NT2/D1 (cell line): ENCODE measurements at regions not wholly inside any gene's neighbourhood (a gene's known extent, or its start where the extent isn't known, plus 50 kb on each side); places are given as distances from the start of the nearest gene placed in this dataset.

Experiments
- YY1 ChIP-seq: IDR thresholded peaks from 2 replicates; pipeline ENCODE4 v1.6.1; 2011; ENCODE audit not compliant: insufficient read length, insufficient read depth
- ZNF274 ChIP-seq: IDR thresholded peaks from 2 replicates; pipeline ENCODE4 v1.6.1; 2011; ENCODE audit warnings: mild to moderate bottlenecking, low read depth, low read length

- TF ChIP-seq YY1, result no peak
- no peak for TF ChIP-seq ZNF274
These were observed 953.0 kb downstream of the AMY1C start for GRCh38 chr1:104702731-104703130.
